ENCODE measurements at regions not wholly inside any gene's neighbourhood (a gene's known extent, or its start where the extent isn't known, plus 50 kb on each side); places are given as distances from the start of the nearest gene placed in this dataset.
A peak's percentile ranks its signal among the peaks of the same experiment; 100 is the strongest.

- DNase-seq (ENCODE audit: low spot score) = no peak
Observed at GRCh38 chr1:212525479-212526110, 83.0 kb upstream of the ATF3 start.

GRCh38 chr1:212526111-212526491, 82.5 kb upstream of the ATF3 start:
- no peak for DNase-seq (ENCODE audit: low spot score)

GRCh38 chr1:212528501-212528900, 80.1 kb upstream of the ATF3 start:
- DNase-seq (ENCODE audit: low spot score) = no peak

- DNase-seq (ENCODE audit: low spot score) = peak; percentile 46
Observed at GRCh38 chr1:212529211-212529741, 79.3 kb upstream of the ATF3 start.

- no peak for DNase-seq (ENCODE audit: low spot score)
Observed at GRCh38 chr1:212531267-212531666, 77.3 kb upstream of the ATF3 start.

- no peak for DNase-seq (ENCODE audit: low spot score)
Observed at GRCh38 chr1:212531796-212532195, 76.8 kb upstream of the ATF3 start.

GRCh38 chr1:212532469-212533147, 76.0 kb upstream of the ATF3 start:
- DNase-seq (ENCODE audit: low spot score) = no peak

GRCh38 chr1:212533148-212533517, 75.4 kb upstream of the ATF3 start:
- no peak for DNase-seq (ENCODE audit: low spot score)

GRCh38 chr1:212536586-212536985, 72.0 kb upstream of the ATF3 start:
- DNase-seq (ENCODE audit: low spot score) = no peak

- no peak for DNase-seq (ENCODE audit: low spot score)
Observed at GRCh38 chr1:212537610-212538009, 71.0 kb upstream of the ATF3 start.

- DNase-seq (ENCODE audit: low spot score) = peak; percentile 67
Observed at GRCh38 chr1:212539737-212540430, 68.7 kb upstream of the ATF3 start.

GRCh38 chr1:212542761-212543187, 65.8 kb upstream of the ATF3 start:
- DNase-seq (ENCODE audit: low spot score) = peak; percentile 50

GRCh38 chr1:212544110-212544509, 64.5 kb upstream of the ATF3 start:
- no peak for DNase-seq (ENCODE audit: low spot score)

GRCh38 chr1:212545941-212546635, 62.5 kb upstream of the ATF3 start:
- DNase-seq (ENCODE audit: low spot score) = peak; percentile 62

GRCh38 chr1:212549503-212550017, 59.0 kb upstream of the ATF3 start:
- DNase-seq (ENCODE audit: low spot score) = no peak

GRCh38 chr1:212551929-212552328, 56.6 kb upstream of the ATF3 start:
- no peak for DNase-seq (ENCODE audit: low spot score)

- no peak for DNase-seq (ENCODE audit: low spot score)
Observed at GRCh38 chr1:212553676-212554075, 54.9 kb upstream of the ATF3 start.

- no peak for DNase-seq (ENCODE audit: low spot score)
Observed at GRCh38 chr1:212554401-212554800, 54.2 kb upstream of the ATF3 start.

GRCh38 chr1:212555426-212555825, 53.1 kb upstream of the ATF3 start:
- DNase-seq (ENCODE audit: low spot score) = no peak

- DNase-seq (ENCODE audit: low spot score) = no peak
Observed at GRCh38 chr1:212556822-212557549, 51.6 kb upstream of the ATF3 start.
